ENCODE measurements at regions not wholly inside any gene's neighbourhood (a gene's known extent, or its start where the extent isn't known, plus 50 kb on each side); places are given as distances from the start of the nearest gene placed in this dataset.
"Not testable (repeated sequence)": the region's sequence is repeated elsewhere in the genome, so short reads cannot be mapped to it uniquely, and the experiment has no call there.

GRCh38 chr13:67389171-67389570 lies 159.0 kb upstream of the PCDH9 start:
- Histone ChIP-seq H2AFZ (ENCODE audit: low read depth) (no peak overlapping the region), H3K79me2 (ENCODE audit: insufficient read depth) (no peaks in the 10 kb centered on the region), H3K4me3 (ENCODE audit: low read depth in 2 of 2, low read length in 1 of 2) (no peak overlapping the region), H3K9me2 (no peaks in the 10 kb centered on the region), H3F3A (replicated peaks; ENCODE audit: insufficient read depth) (no peaks in the 10 kb centered on the region), H3K4me2 (no peak overlapping the region), H4K20me1 (ENCODE audit: insufficient read depth) (no peaks in the 10 kb centered on the region), H3K4me1 (ENCODE audit: control insufficient read depth in 1 of 2, insufficient read depth in 2 of 2, low read depth in 1 of 2, low read length in 1 of 2) (no peaks in the 10 kb centered on the region), H3K36me3 (replicated peaks in 1 of 2; ENCODE audit: control insufficient read depth in 1 of 2, insufficient read depth in 2 of 2, low read length in 1 of 2) (no peaks in the 10 kb centered on the region), H3K27ac (ENCODE audit: low read depth in 2 of 2, low read length in 1 of 2) (no peak overlapping the region), H3K9ac (no peak overlapping the region), H3K27me3 (ENCODE audit: insufficient read depth) (no peaks in the 10 kb centered on the region), H3K9me3 (no peaks in the 10 kb centered on the region)
- 65% methylated on average over 3 of the region's 3 CpGs for WGBS (ENCODE audit: low lambda C conversion rate)
- ChIA-PET POLR2A (no interaction called here), CTCF (no interaction called here)
- TF ChIP-seq FOXM1 (IDR thresholded peaks at IDR 0.05; ENCODE audit: low read depth) (no peak), RCOR1 (IDR thresholded peaks at IDR 0.05; ENCODE audit: low read length) (no peak), RAD21 (IDR thresholded peaks at IDR 0.05; ENCODE audit: low read length) (no peak), GABPA (IDR thresholded peaks at IDR 0.05; ENCODE audit: low read depth) (no peak), USF1 (IDR thresholded peaks at IDR 0.05; ENCODE audit: borderline replicate concordance, low read depth) (no peak), IRF3 (IDR thresholded peaks at IDR 0.05; ENCODE audit: low read depth, low read length) (no peak), TAF1 (IDR thresholded peaks at IDR 0.05; ENCODE audit: borderline replicate concordance, low read depth, low read length) (no peak), TEAD4 (IDR thresholded peaks at IDR 0.05; ENCODE audit: borderline replicate concordance, insufficient read depth) (no peak), CTCF (IDR thresholded peaks at IDR 0.05) (no peak), PBX3 (IDR thresholded peaks at IDR 0.05) (no peak), MEF2A (IDR thresholded peaks at IDR 0.05; ENCODE audit: borderline replicate concordance, low read depth) (no peak)
- DNase-seq: no peak

- H3K9me3 ChIP-seq; H3K36me3 ChIP-seq (replicated peaks in 1 of 2; ENCODE audit: control insufficient read depth in 1 of 2, insufficient read depth in 2 of 2, low read length in 1 of 2); H3K79me2 ChIP-seq (ENCODE audit: insufficient read depth); H4K20me1 ChIP-seq (ENCODE audit: insufficient read depth); DNase-seq; H2AFZ ChIP-seq (ENCODE audit: low read depth); H3K4me1 ChIP-seq (ENCODE audit: control insufficient read depth in 1 of 2, insufficient read depth in 2 of 2, low read depth in 1 of 2, low read length in 1 of 2); H3K9me2 ChIP-seq; H3K9ac ChIP-seq; POLR2A ChIA-PET; H3K27me3 ChIP-seq (ENCODE audit: insufficient read depth); CTCF ChIA-PET; H3K4me3 ChIP-seq (ENCODE audit: low read depth in 2 of 2, low read length in 1 of 2); H3K4me2 ChIP-seq; H3K27ac ChIP-seq (ENCODE audit: low read depth in 2 of 2, low read length in 1 of 2); H3F3A ChIP-seq (replicated peaks; ENCODE audit: insufficient read depth): not testable (repeated sequence)
- 49% methylated on average over 7 of the region's 7 CpGs for WGBS (ENCODE audit: low lambda C conversion rate)
Observed at GRCh38 chr13:67383109-67383757, 153.1 kb upstream of the PCDH9 start.

All from SK-N-SH (cell line).